RWPE1 (cell line): ENCODE measurements at regions not wholly inside any gene's neighbourhood (a gene's known extent, or its start where the extent isn't known, plus 50 kb on each side); places are given as distances from the start of the nearest gene placed in this dataset.

Source experiments
- CTCF ChIA-PET: fragments of 350-600 bp; sonication (Branson Sonifier 250); formaldehyde crosslinking; extraction: SDS; loops from one replicate; lab custom pipeline; 2021; lab: Yijun Ruan, JAX
- POLR2A ChIA-PET: fragments of 400-600 bp; formaldehyde crosslinking; extraction: SDS; loops from one replicate; lab custom pipeline; 2020; ENCODE audit warnings: antibody characterized with exemption; ENCODE audit not compliant: low non-redundant PET; lab: Yijun Ruan, JAX
- DNase-seq: peaks from one replicate; pipeline ENCODE4 v3.0.0; 2012; ENCODE audit warnings: low spot score
- H3K27ac ChIP-seq: fragments of 450-650 bp; 2 replicates; pipeline ENCODE4 v1.5.1; 2017
- TF ChIP-seq, protein P1 (sequence below): fragments of 450-650 bp; conservative IDR thresholded peaks from 2 replicates; pipeline ENCODE4 v1.5.1; 2017; ENCODE audit warnings: low read depth, mild to moderate bottlenecking

DNA sequence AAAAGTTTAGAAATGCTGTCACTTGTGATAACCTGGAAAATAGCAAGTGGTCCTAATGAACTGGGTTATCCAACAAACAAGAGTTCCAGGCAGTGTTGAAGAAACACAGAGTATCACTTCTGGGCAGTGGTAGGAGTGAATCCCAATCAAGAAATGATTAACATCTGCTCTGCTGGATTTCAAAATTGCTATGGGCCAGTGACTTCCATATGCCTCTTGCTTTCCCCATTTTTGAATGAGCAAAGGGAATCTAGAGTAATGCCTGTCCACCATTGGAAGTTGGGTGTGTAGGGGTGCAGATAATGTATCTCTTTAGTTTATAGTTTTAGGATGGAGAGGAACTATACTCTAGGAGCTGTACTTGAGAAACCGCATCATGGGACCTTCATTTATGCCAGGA is 236.5 kb downstream of the RPLP1 start:
- no peak overlapping the region for H3K27ac ChIP-seq
- ChIA-PET CTCF (interaction anchor here (0.6 kb wide), 1 partner anchor 12 kb away, joined by 3 read pairs; no protein-coding TSS in a partner anchor), POLR2A (no interaction called here)
- DNase-seq = no peak
- TF ChIP-seq, protein P1, sequence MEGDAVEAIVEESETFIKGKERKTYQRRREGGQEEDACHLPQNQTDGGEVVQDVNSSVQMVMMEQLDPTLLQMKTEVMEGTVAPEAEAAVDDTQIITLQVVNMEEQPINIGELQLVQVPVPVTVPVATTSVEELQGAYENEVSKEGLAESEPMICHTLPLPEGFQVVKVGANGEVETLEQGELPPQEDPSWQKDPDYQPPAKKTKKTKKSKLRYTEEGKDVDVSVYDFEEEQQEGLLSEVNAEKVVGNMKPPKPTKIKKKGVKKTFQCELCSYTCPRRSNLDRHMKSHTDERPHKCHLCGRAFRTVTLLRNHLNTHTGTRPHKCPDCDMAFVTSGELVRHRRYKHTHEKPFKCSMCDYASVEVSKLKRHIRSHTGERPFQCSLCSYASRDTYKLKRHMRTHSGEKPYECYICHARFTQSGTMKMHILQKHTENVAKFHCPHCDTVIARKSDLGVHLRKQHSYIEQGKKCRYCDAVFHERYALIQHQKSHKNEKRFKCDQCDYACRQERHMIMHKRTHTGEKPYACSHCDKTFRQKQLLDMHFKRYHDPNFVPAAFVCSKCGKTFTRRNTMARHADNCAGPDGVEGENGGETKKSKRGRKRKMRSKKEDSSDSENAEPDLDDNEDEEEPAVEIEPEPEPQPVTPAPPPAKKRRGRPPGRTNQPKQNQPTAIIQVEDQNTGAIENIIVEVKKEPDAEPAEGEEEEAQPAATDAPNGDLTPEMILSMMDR = no peak

DNA sequence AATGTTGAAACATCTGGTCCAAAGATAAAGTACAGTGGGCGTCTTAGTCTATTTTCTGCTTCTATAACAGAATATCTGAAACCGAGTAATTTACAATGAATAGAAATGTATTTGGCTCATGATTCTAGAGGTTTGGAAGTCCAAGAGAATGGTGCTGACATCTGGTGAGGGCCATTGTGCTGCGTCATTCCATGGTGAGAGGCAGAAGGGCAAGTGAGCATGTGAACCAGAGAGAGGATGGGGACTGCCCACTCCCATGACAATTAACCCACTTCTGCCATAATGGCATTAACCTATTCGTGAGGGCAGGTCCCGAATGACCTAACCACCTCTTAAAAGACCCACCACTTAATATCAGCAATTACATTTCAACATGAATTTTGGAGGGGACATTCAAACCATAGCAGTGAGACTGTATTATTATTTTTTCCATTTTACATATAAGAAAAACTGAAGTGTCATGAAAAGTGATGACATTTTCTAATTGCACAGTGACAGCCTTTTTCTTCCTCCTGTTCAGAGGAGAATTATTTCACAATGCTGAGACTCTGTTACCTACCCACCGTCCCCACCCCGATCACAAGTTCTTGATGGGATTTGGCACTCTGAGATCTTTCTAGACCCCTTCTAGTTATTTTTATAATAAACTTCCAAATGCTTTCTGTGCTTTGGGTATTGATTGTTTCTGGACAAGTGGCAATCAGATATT is 238.8 kb downstream of the RPLP1 start:
- POLR2A ChIA-PET = no interaction called here
- no peak for DNase-seq
- TF ChIP-seq, protein P1 = no peak
- CTCF ChIA-PET = no interaction called here
- H3K27ac ChIP-seq = no peak overlapping the region

DNA sequence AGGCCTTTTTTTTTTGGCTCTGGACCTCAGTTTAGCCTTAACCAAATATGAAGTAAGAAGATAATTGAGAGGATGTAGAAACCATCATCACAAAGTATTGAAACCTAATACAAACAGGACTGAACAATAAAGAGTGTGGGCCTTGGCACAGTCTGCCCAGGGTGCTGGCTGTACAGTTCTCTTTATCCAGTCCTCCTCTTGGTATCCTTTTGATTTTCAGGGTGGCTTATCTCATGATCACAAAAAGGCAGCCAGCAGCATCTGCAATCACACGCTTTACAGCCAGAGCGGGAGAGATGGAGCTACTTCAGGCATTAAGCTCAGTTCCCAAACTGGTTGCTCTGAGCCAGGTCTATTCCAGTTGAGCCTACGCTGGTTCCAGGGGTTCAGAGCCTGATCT is 239.7 kb downstream of the RPLP1 start:
- H3K27ac ChIP-seq = no peak overlapping the region
- POLR2A ChIA-PET = no interaction called here
- no peak for DNase-seq
- TF ChIP-seq, protein P1 = no peak
- CTCF ChIA-PET = interaction anchor here (0.7 kb wide), 1 partner anchor 10 kb away, joined by 3 read pairs; no protein-coding TSS in a partner anchor

DNA sequence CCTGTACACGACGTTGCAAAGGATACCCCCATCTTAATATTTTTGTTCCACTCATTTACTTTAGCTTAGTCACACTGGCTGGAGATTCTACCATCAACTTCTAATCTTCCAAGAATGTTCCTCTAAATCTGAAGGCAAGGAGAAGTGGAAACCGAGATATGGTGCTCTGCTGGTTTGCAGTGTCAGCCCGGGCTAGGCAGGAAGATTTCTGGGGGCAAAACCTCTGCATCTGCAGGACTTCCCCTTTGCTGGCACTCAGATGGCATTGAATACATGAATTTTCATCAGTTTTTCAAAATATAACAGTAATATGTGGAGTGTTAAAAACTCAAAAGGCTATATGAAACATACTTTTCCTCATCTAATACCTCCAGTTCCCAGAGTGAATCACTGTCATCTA is 240.4 kb downstream of the RPLP1 start:
- TF ChIP-seq, protein P1 = no peak
- POLR2A ChIA-PET = no interaction called here
- CTCF ChIA-PET = interaction anchor here (0.7 kb wide), 1 partner anchor 9 kb away, joined by 3 read pairs; no protein-coding TSS in a partner anchor
- H3K27ac ChIP-seq = no peak overlapping the region
- DNase-seq = no peak

DNA sequence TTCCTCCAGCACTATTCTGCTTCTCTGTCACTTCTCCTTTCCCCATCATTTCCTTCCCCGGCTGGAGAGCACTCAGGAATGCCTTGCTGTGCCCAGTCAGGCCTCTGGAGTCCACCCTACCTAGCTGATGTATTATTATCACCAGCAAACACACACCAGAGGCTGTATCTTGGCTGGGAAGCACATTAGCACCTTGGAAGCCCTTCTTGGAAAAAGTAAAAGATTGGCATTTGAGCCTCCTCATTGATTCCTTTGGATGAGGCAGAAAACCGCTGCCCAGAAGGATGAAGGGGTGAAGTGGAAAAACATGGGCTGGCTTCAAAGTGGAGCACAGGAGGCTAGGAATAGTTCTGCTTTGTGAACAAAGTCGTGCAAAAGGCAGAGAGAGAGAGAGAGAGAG is 244.3 kb downstream of the RPLP1 start:
- ChIA-PET CTCF (no interaction called here), POLR2A (no interaction called here)
- TF ChIP-seq, protein P1 = no peak
- no peak overlapping the region for H3K27ac ChIP-seq
- DNase-seq = no peak

DNA sequence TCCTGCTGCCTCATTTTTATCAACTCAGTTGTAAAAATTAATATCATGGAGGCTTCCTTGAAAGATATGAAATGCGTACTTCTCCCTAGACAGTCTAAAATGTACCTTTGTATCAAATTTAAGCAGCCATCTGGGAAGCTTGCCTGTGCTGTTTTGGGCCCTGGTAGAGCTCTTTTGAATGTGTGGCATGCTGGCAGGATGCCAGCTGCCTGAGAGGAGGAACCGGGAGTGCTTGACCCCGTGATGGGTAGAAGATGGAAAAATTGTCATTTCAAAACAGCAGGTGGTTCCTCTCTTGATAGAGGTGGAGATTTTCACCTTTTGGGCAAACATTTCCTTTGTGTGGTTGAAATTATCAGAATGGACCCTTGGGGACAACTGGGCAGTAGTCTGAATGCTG is 245.3 kb downstream of the RPLP1 start:
- POLR2A ChIA-PET = no interaction called here
- H3K27ac ChIP-seq = no peak overlapping the region
- DNase-seq = no peak
- TF ChIP-seq, protein P1 = no peak
- CTCF ChIA-PET = no interaction called here
